CD4-positive, CD25-positive, alpha-beta regulatory T cell (primary cell): ENCODE measurements at regions not wholly inside any gene's neighbourhood (a gene's known extent, or its start where the extent isn't known, plus 50 kb on each side); places are given as distances from the start of the nearest gene placed in this dataset.

Source experiments
- ATAC-seq, 2 donors: fragments of 150-1000 bp; cut with Tn5 transposase; one replicate each; pipeline ENCODE4 v1.10.0; 2021; ENCODE audit warnings: low read depth in 2 of 2, moderate number of reproducible peaks in 2 of 2, moderate library complexity in 1 of 2
- DNase-seq, 3 donors: peaks; one replicate each; pipeline versions ENCODE4 v3.0.0 to v3.0.0-alpha.2; 2012 to 2022; ENCODE audit warnings: mixed read lengths in 1 of 3
- H3K27ac ChIP-seq: one replicate; pipeline ENCODE4 v1.7.0; 2013; ENCODE audit warnings: mild to moderate bottlenecking, low read length; ENCODE audit not compliant: insufficient read depth, poor library complexity, severe bottlenecking
- H3K27me3 ChIP-seq: one replicate; pipeline ENCODE4 v1.7.0; 2013; ENCODE audit warnings: low read length; ENCODE audit not compliant: control insufficient read depth, insufficient read depth
- H3K36me3 ChIP-seq: one replicate; pipeline ENCODE4 v1.7.0; 2013; ENCODE audit warnings: mild to moderate bottlenecking, low read length, moderate library complexity; ENCODE audit not compliant: control insufficient read depth, insufficient read depth
- H3K4me1 ChIP-seq: 2 replicates; pipeline ENCODE4 v1.7.0; 2013; ENCODE audit warnings: mild to moderate bottlenecking, low read length; ENCODE audit not compliant: insufficient read depth, control insufficient read depth, poor library complexity, severe bottlenecking
- H3K4me3 ChIP-seq: one replicate; pipeline ENCODE4 v1.7.0; 2013; ENCODE audit warnings: low read depth, mild to moderate bottlenecking, low read length, moderate library complexity
- H3K9me3 ChIP-seq, 2 experiments: 1 replicate in 1 of 2; 2 replicates in 1 of 2; pipeline ENCODE4 v1.7.0; 2013; ENCODE audit warnings: low read length in 2 of 2, mild to moderate bottlenecking in 1 of 2, moderate library complexity in 1 of 2; ENCODE audit not compliant: control insufficient read depth in 2 of 2
- H3K27ac Mint-ChIP-seq, 3 donors: one replicate each; pipeline ENCODE4 v1.8.0; 2020 to 2022; ENCODE audit warnings: mild to moderate bottlenecking in 3 of 3, mixed read lengths in 3 of 3, moderate library complexity in 2 of 3
- H3K27me3 Mint-ChIP-seq: one replicate; pipeline ENCODE4 v1.8.0; 2022; ENCODE audit warnings: mild to moderate bottlenecking, mixed read lengths
- H3K36me3 Mint-ChIP-seq: one replicate; pipeline ENCODE4 v1.8.0; 2020; ENCODE audit warnings: mixed read lengths
- H3K4me1 Mint-ChIP-seq, 4 donors: one replicate each; pipeline ENCODE4 v1.8.0; 2020 to 2022; ENCODE audit warnings: mixed read lengths in 4 of 4, mild to moderate bottlenecking in 1 of 4
- H3K4me3 Mint-ChIP-seq, 4 donors: one replicate each; pipeline ENCODE4 v1.8.0; 2020 to 2022; ENCODE audit warnings: mild to moderate bottlenecking in 4 of 4, mixed read lengths in 4 of 4, moderate library complexity in 3 of 4
- H3K9me3 Mint-ChIP-seq, 7 donors: one replicate each; pipeline ENCODE4 v1.8.0; 2020 to 2022; ENCODE audit warnings: mixed read lengths in 7 of 7, mild to moderate bottlenecking in 3 of 7, moderate library complexity in 2 of 7

- H3K4me3 ChIP-seq = no peak overlapping the region
- Mint-ChIP-seq H3K27me3 (peaks cover 4% of the 10 kb centered on the region), H3K4me1 (no peaks in the 10 kb centered on the region), H3K9me3 (peaks cover 0 to 4% (median 0%) of the 10 kb centered on the region in 7 donors), H3K27ac (no peak overlapping the region), H3K4me3 (no peak overlapping the region), H3K36me3 (no peaks in the 10 kb centered on the region)
- no peaks in the 10 kb centered on the region for H3K9me3 ChIP-seq
- no peak overlapping the region for H3K27ac ChIP-seq
- no peaks in the 10 kb centered on the region for H3K36me3 ChIP-seq
- no peaks in the 10 kb centered on the region for H3K4me1 ChIP-seq
- no peak for ATAC-seq
- DNase-seq = no peak
- no peaks in the 10 kb centered on the region for H3K27me3 ChIP-seq
These were observed 141.5 kb upstream of the MPHOSPH6 start for GRCh38 chr16:82311528-82311927.

GRCh38 chr16:82302042-82302727 is 132.2 kb upstream of the MPHOSPH6 start:
- Mint-ChIP-seq H3K4me1 (no peaks in the 10 kb centered on the region), H3K4me3 (no peak overlapping the region), H3K9me3 (peaks cover 0 to 1% (median 0%) of the 10 kb centered on the region in 7 donors), H3K36me3 (no peaks in the 10 kb centered on the region), H3K27me3 (no peaks in the 10 kb centered on the region), H3K27ac (no peak overlapping the region)
- DNase-seq = no peak
- no peaks in the 10 kb centered on the region for H3K4me1 ChIP-seq
- ATAC-seq = no peak
- no peaks in the 10 kb centered on the region for H3K36me3 ChIP-seq
- H3K4me3 ChIP-seq = no peak overlapping the region
- no peaks in the 10 kb centered on the region for H3K27me3 ChIP-seq
- H3K27ac ChIP-seq = no peak overlapping the region
- H3K9me3 ChIP-seq = no peaks in the 10 kb centered on the region

- no peak overlapping the region for H3K27ac Mint-ChIP-seq
- Histone ChIP-seq H3K27ac (no peak overlapping the region), H3K4me1 (no peaks in the 10 kb centered on the region), H3K9me3 (no peaks in the 10 kb centered on the region), H3K27me3 (no peaks in the 10 kb centered on the region), H3K36me3 (no peaks in the 10 kb centered on the region), H3K4me3 (no peak overlapping the region)
- DNase-seq (no peak), ATAC-seq (no peak)
- no peaks in the 10 kb centered on the region for H3K36me3 Mint-ChIP-seq
- H3K27me3 Mint-ChIP-seq = peaks cover 4% of the 10 kb centered on the region
- no peaks in the 10 kb centered on the region for H3K4me1 Mint-ChIP-seq
- H3K9me3 Mint-ChIP-seq = peaks cover 0 to 3% (median 0%) of the 10 kb centered on the region in 7 donors
- no peak overlapping the region for H3K4me3 Mint-ChIP-seq
These were observed 131.2 kb upstream of the MPHOSPH6 start for GRCh38 chr16:82301146-82301755.

GRCh38 chr16:82300374-82300951 is 130.4 kb upstream of the MPHOSPH6 start:
- H3K27me3 Mint-ChIP-seq = peaks cover 8% of the 10 kb centered on the region
- no peak overlapping the region for H3K27ac ChIP-seq
- H3K4me1 ChIP-seq = no peaks in the 10 kb centered on the region
- no peak overlapping the region for H3K4me3 Mint-ChIP-seq
- H3K36me3 ChIP-seq = no peaks in the 10 kb centered on the region
- H3K4me1 Mint-ChIP-seq = no peaks in the 10 kb centered on the region
- no peak overlapping the region for H3K4me3 ChIP-seq
- H3K9me3 ChIP-seq = no peaks in the 10 kb centered on the region
- H3K9me3 Mint-ChIP-seq = peaks cover 0 to 3% (median 0%) of the 10 kb centered on the region in 7 donors
- DNase-seq (peak in 1 of 3 donors; percentile 9), ATAC-seq (no peak)
- no peaks in the 10 kb centered on the region for H3K27me3 ChIP-seq
- H3K36me3 Mint-ChIP-seq = no peaks in the 10 kb centered on the region
- H3K27ac Mint-ChIP-seq = no peak overlapping the region

GRCh38 chr16:82298472-82298871 is 128.4 kb upstream of the MPHOSPH6 start:
- H3K27me3 Mint-ChIP-seq = peaks cover 8% of the 10 kb centered on the region
- H3K36me3 Mint-ChIP-seq = no peaks in the 10 kb centered on the region
- H3K27ac Mint-ChIP-seq = no peak overlapping the region
- peaks cover 0 to 3% (median 0%) of the 10 kb centered on the region in 7 donors for H3K9me3 Mint-ChIP-seq
- H3K9me3 ChIP-seq = no peaks in the 10 kb centered on the region
- H3K4me3 Mint-ChIP-seq = no peak overlapping the region
- H3K4me1 ChIP-seq = no peaks in the 10 kb centered on the region
- H3K4me1 Mint-ChIP-seq = no peaks in the 10 kb centered on the region
- H3K27ac ChIP-seq = no peak overlapping the region
- DNase-seq (no peak), ATAC-seq (no peak)
- H3K36me3 ChIP-seq = no peaks in the 10 kb centered on the region
- H3K27me3 ChIP-seq = no peaks in the 10 kb centered on the region
- no peak overlapping the region for H3K4me3 ChIP-seq

- Histone ChIP-seq H3K4me1 (no peaks in the 10 kb centered on the region), H3K36me3 (no peaks in the 10 kb centered on the region), H3K4me3 (no peak overlapping the region), H3K27me3 (no peaks in the 10 kb centered on the region), H3K27ac (no peak overlapping the region), H3K9me3 (no peaks in the 10 kb centered on the region)
- ATAC-seq (no peak), DNase-seq (no peak)
- peaks cover 0 to 4% (median 0%) of the 10 kb centered on the region in 7 donors for H3K9me3 Mint-ChIP-seq
- H3K36me3 Mint-ChIP-seq = no peaks in the 10 kb centered on the region
- H3K27ac Mint-ChIP-seq = no peak overlapping the region
- H3K4me3 Mint-ChIP-seq = no peak overlapping the region
- no peaks in the 10 kb centered on the region for H3K4me1 Mint-ChIP-seq
- peaks cover 8% of the 10 kb centered on the region for H3K27me3 Mint-ChIP-seq
These were observed 125.5 kb upstream of the MPHOSPH6 start for GRCh38 chr16:82295290-82296201.

- Mint-ChIP-seq H3K27ac (no peak overlapping the region), H3K4me3 (no peak overlapping the region), H3K27me3 (peaks cover 8% of the 10 kb centered on the region), H3K9me3 (peaks cover 0 to 4% (median 0%) of the 10 kb centered on the region in 7 donors), H3K4me1 (no peaks in the 10 kb centered on the region), H3K36me3 (no peaks in the 10 kb centered on the region)
- Histone ChIP-seq H3K9me3 (no peaks in the 10 kb centered on the region), H3K27me3 (no peaks in the 10 kb centered on the region), H3K4me3 (no peak overlapping the region), H3K4me1 (no peaks in the 10 kb centered on the region), H3K27ac (no peak overlapping the region), H3K36me3 (no peaks in the 10 kb centered on the region)
- no peak for ATAC-seq
- no peak for DNase-seq
These were observed 123.6 kb upstream of the MPHOSPH6 start for GRCh38 chr16:82293671-82294070.
